ENCODE measurements at regions not wholly inside any gene's neighbourhood (a gene's known extent, or its start where the extent isn't known, plus 50 kb on each side); places are given as distances from the start of the nearest gene placed in this dataset.

- Histone ChIP-seq H3K4me3 (ENCODE audit: low read depth in 2 of 2, low read length in 1 of 2) (no peak overlapping the region), H3F3A (replicated peaks; ENCODE audit: insufficient read depth) (no peaks in the 10 kb centered on the region), H3K4me1 (ENCODE audit: control insufficient read depth in 1 of 2, insufficient read depth in 2 of 2, low read depth in 1 of 2, low read length in 1 of 2) (no peaks in the 10 kb centered on the region), H3K9me2 (no peaks in the 10 kb centered on the region), H4K20me1 (ENCODE audit: insufficient read depth) (no peaks in the 10 kb centered on the region), H2AFZ (ENCODE audit: low read depth) (no peak overlapping the region), H3K4me2 (no peak overlapping the region), H3K36me3 (replicated peaks in 1 of 2; ENCODE audit: control insufficient read depth in 1 of 2, insufficient read depth in 2 of 2, low read length in 1 of 2) (no peaks in the 10 kb centered on the region), H3K9me3 (no peaks in the 10 kb centered on the region), H3K9ac (no peak overlapping the region), H3K79me2 (ENCODE audit: insufficient read depth) (no peaks in the 10 kb centered on the region), H3K27me3 (ENCODE audit: insufficient read depth) (peaks cover 45% of the 10 kb centered on the region), H3K27ac (ENCODE audit: low read depth in 2 of 2, low read length in 1 of 2) (no peak overlapping the region)
- DNase-seq: no peak
- ChIA-PET POLR2A (no interaction called here), CTCF (no interaction called here)
- TF ChIP-seq CTCF (IDR thresholded peaks at IDR 0.05): peak; percentile 27; the same call in 1 of the 2 replicates
- TF ChIP-seq PBX3 (IDR thresholded peaks at IDR 0.05): no peak
- 10% methylated on average over 2 of the region's 5 CpGs for WGBS (ENCODE audit: low lambda C conversion rate)
Measured at GRCh38 chr18:22332590-22332989, 85.1 kb downstream of the CTAGE1 start.

GRCh38 chr18:22330508-22330907 is 87.2 kb downstream of the CTAGE1 start:
- H4K20me1 ChIP-seq (ENCODE audit: insufficient read depth): no peaks in the 10 kb centered on the region
- no peak overlapping the region for H2AFZ ChIP-seq (ENCODE audit: low read depth)
- TF ChIP-seq FOXJ3 (CRISPR knock-in tag; IDR thresholded peaks at IDR 0.05) (no peak), MAX (IDR thresholded peaks at IDR 0.05; ENCODE audit: low read depth) (no peak), FOSL2 (IDR thresholded peaks at IDR 0.05; ENCODE audit: borderline replicate concordance, low read depth) (no peak), RFX5 (IDR thresholded peaks at IDR 0.05; ENCODE audit: low read length) (no peak), YY1 (IDR thresholded peaks at IDR 0.05; ENCODE audit: low read depth) (no peak), NFIC (IDR thresholded peaks at IDR 0.05; ENCODE audit: borderline replicate concordance) (no peak), CTCF (IDR thresholded peaks at IDR 0.05) (no peak), RXRA (IDR thresholded peaks at IDR 0.05; ENCODE audit: borderline replicate concordance, low read depth) (no peak), JUND (IDR thresholded peaks at IDR 0.05) (no peak), MEF2A (IDR thresholded peaks at IDR 0.05; ENCODE audit: borderline replicate concordance, low read depth) (no peak), GATA2 (CRISPR knock-in tag; IDR thresholded peaks at IDR 0.05) (no peak), FOXM1 (IDR thresholded peaks at IDR 0.05; ENCODE audit: low read depth) (no peak), EP300 (IDR thresholded peaks at IDR 0.05; ENCODE audit: borderline replicate concordance in 1 of 2, low read depth in 1 of 2, low read length in 1 of 2) (no peak), POLR2AphosphoS5 (IDR thresholded peaks at IDR 0.05; ENCODE audit: low read depth, low read length) (no peak), RCOR1 (IDR thresholded peaks at IDR 0.05; ENCODE audit: low read length) (no peak), USF2 (IDR thresholded peaks at IDR 0.05; ENCODE audit: borderline replicate concordance, low read depth, low read length) (no peak), EZH2phosphoT487 (IDR thresholded peaks at IDR 0.05; ENCODE audit: borderline replicate concordance, low read depth) (no peak), USF1 (IDR thresholded peaks at IDR 0.05; ENCODE audit: borderline replicate concordance, low read depth) (no peak)
- no peaks in the 10 kb centered on the region for H3K79me2 ChIP-seq (ENCODE audit: insufficient read depth)
- H3K27ac ChIP-seq (ENCODE audit: low read depth in 2 of 2, low read length in 1 of 2): no peak overlapping the region
- H3K9ac ChIP-seq: no peak overlapping the region
- no peaks in the 10 kb centered on the region for H3K4me1 ChIP-seq (ENCODE audit: control insufficient read depth in 1 of 2, insufficient read depth in 2 of 2, low read depth in 1 of 2, low read length in 1 of 2)
- POLR2A ChIA-PET: no interaction called here
- CTCF ChIA-PET: no interaction called here
- H3K4me3 ChIP-seq (ENCODE audit: low read depth in 2 of 2, low read length in 1 of 2): no peak overlapping the region
- H3K27me3 ChIP-seq (ENCODE audit: insufficient read depth): peaks cover 32% of the 10 kb centered on the region
- no peaks in the 10 kb centered on the region for H3K9me2 ChIP-seq
- no peaks in the 10 kb centered on the region for H3K36me3 ChIP-seq (replicated peaks in 1 of 2; ENCODE audit: control insufficient read depth in 1 of 2, insufficient read depth in 2 of 2, low read length in 1 of 2)
- no peaks in the 10 kb centered on the region for H3F3A ChIP-seq (replicated peaks; ENCODE audit: insufficient read depth)
- no peaks in the 10 kb centered on the region for H3K9me3 ChIP-seq
- WGBS (ENCODE audit: low lambda C conversion rate): 12% methylated on average over 5 of the region's 5 CpGs
- no peak for DNase-seq
- H3K4me2 ChIP-seq: no peak overlapping the region

All from SK-N-SH (cell line).